CD14-positive monocyte (primary cell): ENCODE measurements at regions not wholly inside any gene's neighbourhood (a gene's known extent, or its start where the extent isn't known, plus 50 kb on each side); places are given as distances from the start of the nearest gene placed in this dataset.

Experiments
- DNase-seq, 3 donors: peaks; one replicate each; pipeline ENCODE4 v3.0.0-alpha.2; 2011 to 2022
- H2AFZ ChIP-seq: 2 replicates; pipeline ENCODE4 v1.6.0; 2012; ENCODE audit warnings: mild to moderate bottlenecking, low read depth, low read length, inconsistent platforms; ENCODE audit not compliant: insufficient read depth, poor library complexity, severe bottlenecking
- H3K27ac ChIP-seq, 2 donors: 1 replicate in 1 of 2; 2 replicates in 1 of 2; pipeline ENCODE4 v1.5.1; 2012 to 2013; ENCODE audit warnings: low read length in 2 of 2, control low read depth in 1 of 2, inconsistent platforms in 1 of 2, low read depth in 1 of 2, mild to moderate bottlenecking in 1 of 2
- H3K27me3 ChIP-seq, 2 donors: one replicate each; pipeline versions ENCODE4 v1.6.0 to v1.6.1; 2011 to 2013; ENCODE audit warnings: low read length in 2 of 2; ENCODE audit not compliant: control insufficient read depth in 2 of 2, insufficient read depth in 2 of 2
- H3K36me3 ChIP-seq, 2 donors: replicated peaks in 1 of 2; 1 replicate in 1 of 2; 2 replicates in 1 of 2; pipeline versions ENCODE4 v1.5.1 to v1.6.1; 2012 to 2013; ENCODE audit warnings: low read length in 2 of 2, control low read depth in 1 of 2, inconsistent platforms in 1 of 2, mild to moderate bottlenecking in 1 of 2; ENCODE audit not compliant: insufficient read depth in 2 of 2, control insufficient read depth in 1 of 2
- H3K4me1 ChIP-seq, 2 donors: 1 replicate in 1 of 2; 2 replicates in 1 of 2; pipeline versions ENCODE4 v1.5.1 to v1.6.1; 2012 to 2013; ENCODE audit warnings: low read length in 2 of 2, control low read depth in 1 of 2, inconsistent platforms in 1 of 2, mild to moderate bottlenecking in 1 of 2, moderate library complexity in 1 of 2; ENCODE audit not compliant: insufficient read depth in 2 of 2, control insufficient read depth in 1 of 2
- H3K4me2 ChIP-seq: replicated peaks from 2 replicates; pipeline ENCODE3; 2012; ENCODE audit warnings: low read length, moderate library complexity, mild to moderate bottlenecking; ENCODE audit not compliant: poor library complexity, severe bottlenecking; ENCODE audit errors: extremely low read depth
- H3K4me3 ChIP-seq, 3 experiments: fragments of 200-600 bp in 1 of 3; sonication (generic) in 1 of 3; replicated peaks in 1 of 3; 1 replicate in 2 of 3; 2 replicates in 1 of 3; pipeline ENCODE4 v1.5.1; 2011 to 2013; ENCODE audit warnings: low read length in 3 of 3, mild to moderate bottlenecking in 3 of 3, control low read depth in 2 of 3, low read depth in 2 of 3, inconsistent platforms in 1 of 3, moderate library complexity in 1 of 3
- H3K79me2 ChIP-seq: 2 replicates; pipeline ENCODE4 v1.6.0; 2012; ENCODE audit warnings: mild to moderate bottlenecking, control low read depth, inconsistent platforms, low read length, moderate library complexity; ENCODE audit not compliant: insufficient read depth
- H3K9ac ChIP-seq: 2 replicates; pipeline ENCODE4 v1.6.0; 2017; ENCODE audit warnings: low read length, mild to moderate bottlenecking; ENCODE audit not compliant: insufficient read depth, poor library complexity, severe bottlenecking
- H3K9me3 ChIP-seq, 2 donors: replicated peaks in 1 of 2; 1 replicate in 1 of 2; 2 replicates in 1 of 2; pipeline versions ENCODE4 v1.5.1 to v1.6.1; 2012 to 2013; ENCODE audit warnings: low read length in 2 of 2, control low read depth in 1 of 2; ENCODE audit not compliant: control insufficient read depth in 1 of 2, insufficient read depth in 1 of 2
- H4K20me1 ChIP-seq: 2 replicates; pipeline ENCODE4 v1.6.0; 2012; ENCODE audit warnings: mild to moderate bottlenecking, low read length, control low read depth, moderate library complexity; ENCODE audit not compliant: insufficient read depth
- H3K27ac Mint-ChIP-seq, 7 donors: one replicate each; pipeline ENCODE4 v1.8.0; 2020; ENCODE audit warnings: mild to moderate bottlenecking in 7 of 7, mixed read lengths in 7 of 7, moderate library complexity in 6 of 7, inconsistent platforms in 2 of 7
- H3K27me3 Mint-ChIP-seq, 3 donors: one replicate each; pipeline ENCODE4 v1.8.0; 2021 to 2022; ENCODE audit warnings: low read depth in 3 of 3, mild to moderate bottlenecking in 3 of 3, mixed read lengths in 3 of 3, moderate library complexity in 3 of 3, inconsistent platforms in 1 of 3
- H3K36me3 Mint-ChIP-seq, 2 donors: one replicate each; pipeline ENCODE4 v1.8.0; 2020; ENCODE audit warnings: mixed read lengths in 2 of 2, inconsistent platforms in 1 of 2, mild to moderate bottlenecking in 1 of 2
- H3K4me1 Mint-ChIP-seq: one replicate; pipeline ENCODE4 v1.8.0; 2020; ENCODE audit warnings: mild to moderate bottlenecking, mixed read lengths
- H3K4me3 Mint-ChIP-seq, 2 donors: one replicate each; pipeline ENCODE4 v1.8.0; 2020; ENCODE audit warnings: mild to moderate bottlenecking in 2 of 2, mixed read lengths in 2 of 2, moderate library complexity in 1 of 2
- H3K9me3 Mint-ChIP-seq, 7 donors: one replicate each; pipeline ENCODE4 v1.8.0; 2020 to 2022; ENCODE audit warnings: mixed read lengths in 7 of 7, mild to moderate bottlenecking in 6 of 7, moderate library complexity in 6 of 7, inconsistent platforms in 2 of 7
- CTCF ChIP-seq: fragments of 200-600 bp; IDR thresholded peaks from one replicate; pipeline ENCODE4 v1.8.0; 2022; ENCODE audit warnings: antibody characterized with exemption, mild to moderate bottlenecking
- WGBS: methylation state at CpG from one replicate; pipeline ENCODE4 v1.1.5; 2013; ENCODE audit warnings: missing lambda C conversion rate; ENCODE audit not compliant: insufficient coverage; 5-methylcytosine and 5-hydroxymethylcytosine counted together
- intact Hi-C, 2 donors: fragments of 100-400 bp; cut with micrococcal nuclease; formaldehyde crosslinking; loops; one replicate each; pipeline versions ENCODE4 v1.15.0 to v1.15.1; 2023

DNA sequence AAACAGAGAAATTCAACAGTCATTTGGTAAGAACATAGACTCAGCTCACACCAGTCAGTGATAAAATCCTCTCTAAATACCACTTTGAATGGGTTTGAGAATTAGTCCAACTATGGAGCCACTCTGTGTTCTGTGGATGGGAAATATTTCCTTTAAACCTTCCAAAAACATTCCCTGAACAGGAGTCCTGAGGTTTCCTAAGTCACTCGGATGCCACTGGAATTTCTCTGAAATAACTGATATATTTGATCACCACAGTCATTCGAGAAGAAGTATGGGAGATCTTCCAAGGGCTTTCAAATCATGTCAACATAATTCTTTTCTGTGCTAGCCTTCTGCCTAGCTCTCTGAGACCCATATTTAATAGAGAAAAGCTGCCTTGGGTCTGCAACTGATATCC, 958.6 kb downstream of the STIM2 start:
- Mint-ChIP-seq H3K9me3 (peaks cover 0 to 4% (median 0%) of the 10 kb centered on the region in 7 donors), H3K27me3 (no peaks in the 10 kb centered on the region), H3K27ac (no peak overlapping the region), H3K4me1 (no peaks in the 10 kb centered on the region), H3K36me3 (no peaks in the 10 kb centered on the region), H3K4me3 (no peak overlapping the region)
- Histone ChIP-seq H4K20me1 (no peaks in the 10 kb centered on the region), H3K4me3 (no peak overlapping the region), H3K36me3 (no peaks in the 10 kb centered on the region), H3K9me3 (peaks cover 0 to 2% of the 10 kb centered on the region in 2 donors), H3K4me1 (no peaks in the 10 kb centered on the region), H3K4me2 (no peak overlapping the region), H2AFZ (no peak overlapping the region), H3K79me2 (no peaks in the 10 kb centered on the region), H3K27me3 (no peaks in the 10 kb centered on the region), H3K27ac (no peak overlapping the region), H3K9ac (no peak overlapping the region)
- WGBS: 60% methylated on average over 1 of the region's 2 CpGs
- DNase-seq: no peak
- TF ChIP-seq CTCF: no peak
- intact Hi-C loops: no loop called here

GRCh38 chr4:27828843-27829242, 968.2 kb downstream of the STIM2 start:
- Histone ChIP-seq H2AFZ (no peak overlapping the region), H3K9me3 (no peaks in the 10 kb centered on the region), H3K9ac (no peak overlapping the region), H3K36me3 (no peaks in the 10 kb centered on the region), H3K4me3 (no peak overlapping the region), H3K79me2 (no peaks in the 10 kb centered on the region), H3K4me2 (no peak overlapping the region), H4K20me1 (no peaks in the 10 kb centered on the region), H3K4me1 (no peaks in the 10 kb centered on the region), H3K27ac (no peak overlapping the region), H3K27me3 (no peaks in the 10 kb centered on the region)
- intact Hi-C loops: no loop called here
- H3K36me3 Mint-ChIP-seq: no peaks in the 10 kb centered on the region
- DNase-seq: no peak
- no peak overlapping the region for H3K4me3 Mint-ChIP-seq
- TF ChIP-seq CTCF: no peak
- H3K27me3 Mint-ChIP-seq: no peaks in the 10 kb centered on the region
- H3K27ac Mint-ChIP-seq: no peak overlapping the region
- no peaks in the 10 kb centered on the region for H3K4me1 Mint-ChIP-seq
- no CpG with 5 or more reads among the region's 1 CpG for WGBS
- peaks cover 0 to 2% (median 0%) of the 10 kb centered on the region in 7 donors for H3K9me3 Mint-ChIP-seq
